Breast epithelium (tissue), 3 donors: ENCODE measurements at regions not wholly inside any gene's neighbourhood (a gene's known extent, or its start where the extent isn't known, plus 50 kb on each side); places are given as distances from the start of the nearest gene placed in this dataset.

Source experiments
- CTCF ChIP-seq, 3 donors: fragments of 450-650 bp; IDR thresholded peaks; one replicate each; pipeline ENCODE4 v1.5.1; 2016 to 2017; ENCODE audit warnings: antibody characterized with exemption in 3 of 3, mild to moderate bottlenecking in 3 of 3, moderate library complexity in 3 of 3
- POLR2A ChIP-seq: fragments of 450-650 bp; IDR thresholded peaks from one replicate; pipeline ENCODE4 v1.6.1; 2016; ENCODE audit warnings: antibody characterized with exemption, mild to moderate bottlenecking, moderate library complexity
- POLR2AphosphoS5 ChIP-seq, 3 donors: sonication (generic); formaldehyde crosslinking; IDR thresholded peaks; one replicate each; pipeline ENCODE4 v1.6.1; 2017; ENCODE audit warnings: antibody characterized with exemption in 3 of 3

GRCh38 chr2:30321466-30321865 lies 90.1 kb downstream of the LBH start:
- TF ChIP-seq CTCF (IDR thresholded peaks at IDR 0.05) (no peak), POLR2AphosphoS5 (IDR thresholded peaks at IDR 0.05) (no peak), POLR2A (no peak)
